HFF-Myc (cell line): ENCODE measurements at regions not wholly inside any gene's neighbourhood (a gene's known extent, or its start where the extent isn't known, plus 50 kb on each side); places are given as distances from the start of the nearest gene placed in this dataset.

Experiments
- DNase-seq: peaks from one replicate; pipeline ENCODE4 v3.0.0-alpha.2; 2011; ENCODE audit warnings: low read depth; ENCODE audit errors: extremely low read depth
- H3K4me3 ChIP-seq: replicated peaks from 2 replicates; pipeline ENCODE4 v1.5.1; 2011; ENCODE audit warnings: low read depth, mild to moderate bottlenecking, control low read depth, low read length
- TF ChIP-seq, protein P1 (sequence below): IDR thresholded peaks from 2 replicates; pipeline ENCODE4 v1.5.1; 2012; ENCODE audit warnings: mild to moderate bottlenecking, low read depth, low read length, control low read depth; ENCODE audit errors: missing control alignments

DNA sequence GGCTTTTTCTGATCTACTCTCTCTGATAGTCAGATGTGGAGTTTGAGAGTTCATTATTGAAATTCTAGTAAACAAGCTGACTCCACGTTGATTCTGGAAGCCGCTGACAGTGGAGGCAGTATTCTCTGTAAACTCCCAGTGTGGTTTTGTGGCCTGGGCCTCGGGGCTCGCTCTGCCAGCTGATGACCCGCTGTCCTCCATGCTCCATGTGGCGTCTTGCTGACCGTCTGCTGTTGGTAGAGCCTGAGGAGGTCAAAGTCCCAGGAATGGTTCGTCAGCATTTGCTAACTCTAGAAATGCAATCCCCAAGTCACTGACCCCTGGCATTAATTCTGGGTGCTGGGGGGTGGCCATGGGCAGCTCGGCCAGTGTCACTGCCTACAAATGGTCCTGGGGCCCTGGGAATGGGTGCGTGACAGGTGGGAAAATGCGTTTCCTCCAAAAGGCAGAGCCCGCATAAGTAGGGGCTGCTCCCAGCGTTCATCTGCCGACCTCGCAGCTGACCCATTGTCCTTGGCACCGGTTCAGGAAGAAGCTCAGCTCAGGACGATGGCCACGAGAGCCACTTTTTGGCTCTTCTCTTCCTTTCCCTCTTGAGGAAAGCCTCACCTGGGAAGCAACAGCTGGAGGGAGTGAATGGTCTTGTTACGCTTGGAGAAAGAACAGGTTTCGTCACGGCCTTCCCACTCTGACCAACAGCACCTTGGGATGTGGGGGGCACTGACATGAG, 55.1 kb downstream of the MRPL36 start:
- no peak overlapping the region for H3K4me3 ChIP-seq
- TF ChIP-seq, protein P1, sequence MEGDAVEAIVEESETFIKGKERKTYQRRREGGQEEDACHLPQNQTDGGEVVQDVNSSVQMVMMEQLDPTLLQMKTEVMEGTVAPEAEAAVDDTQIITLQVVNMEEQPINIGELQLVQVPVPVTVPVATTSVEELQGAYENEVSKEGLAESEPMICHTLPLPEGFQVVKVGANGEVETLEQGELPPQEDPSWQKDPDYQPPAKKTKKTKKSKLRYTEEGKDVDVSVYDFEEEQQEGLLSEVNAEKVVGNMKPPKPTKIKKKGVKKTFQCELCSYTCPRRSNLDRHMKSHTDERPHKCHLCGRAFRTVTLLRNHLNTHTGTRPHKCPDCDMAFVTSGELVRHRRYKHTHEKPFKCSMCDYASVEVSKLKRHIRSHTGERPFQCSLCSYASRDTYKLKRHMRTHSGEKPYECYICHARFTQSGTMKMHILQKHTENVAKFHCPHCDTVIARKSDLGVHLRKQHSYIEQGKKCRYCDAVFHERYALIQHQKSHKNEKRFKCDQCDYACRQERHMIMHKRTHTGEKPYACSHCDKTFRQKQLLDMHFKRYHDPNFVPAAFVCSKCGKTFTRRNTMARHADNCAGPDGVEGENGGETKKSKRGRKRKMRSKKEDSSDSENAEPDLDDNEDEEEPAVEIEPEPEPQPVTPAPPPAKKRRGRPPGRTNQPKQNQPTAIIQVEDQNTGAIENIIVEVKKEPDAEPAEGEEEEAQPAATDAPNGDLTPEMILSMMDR, result no peak
- DNase-seq, result no peak

DNA sequence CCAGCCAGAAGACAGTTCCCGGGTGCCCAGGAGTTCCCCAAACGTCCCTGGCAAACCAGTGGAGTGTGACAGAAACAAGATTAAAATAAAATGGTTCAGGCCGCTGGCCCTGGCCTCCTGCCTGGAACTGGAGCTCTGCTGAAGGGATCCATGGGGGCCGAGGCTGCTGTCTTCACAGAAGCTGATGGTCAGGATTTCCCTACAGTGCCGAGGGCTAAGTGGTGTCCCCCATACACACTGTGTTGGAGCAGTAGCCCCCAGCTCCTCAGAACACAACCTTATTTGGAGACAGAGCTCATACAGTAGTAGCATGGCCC, 55.9 kb downstream of the MRPL36 start:
- DNase-seq, result no peak
- no peak overlapping the region for H3K4me3 ChIP-seq
- TF ChIP-seq, protein P1, result no peak

DNA sequence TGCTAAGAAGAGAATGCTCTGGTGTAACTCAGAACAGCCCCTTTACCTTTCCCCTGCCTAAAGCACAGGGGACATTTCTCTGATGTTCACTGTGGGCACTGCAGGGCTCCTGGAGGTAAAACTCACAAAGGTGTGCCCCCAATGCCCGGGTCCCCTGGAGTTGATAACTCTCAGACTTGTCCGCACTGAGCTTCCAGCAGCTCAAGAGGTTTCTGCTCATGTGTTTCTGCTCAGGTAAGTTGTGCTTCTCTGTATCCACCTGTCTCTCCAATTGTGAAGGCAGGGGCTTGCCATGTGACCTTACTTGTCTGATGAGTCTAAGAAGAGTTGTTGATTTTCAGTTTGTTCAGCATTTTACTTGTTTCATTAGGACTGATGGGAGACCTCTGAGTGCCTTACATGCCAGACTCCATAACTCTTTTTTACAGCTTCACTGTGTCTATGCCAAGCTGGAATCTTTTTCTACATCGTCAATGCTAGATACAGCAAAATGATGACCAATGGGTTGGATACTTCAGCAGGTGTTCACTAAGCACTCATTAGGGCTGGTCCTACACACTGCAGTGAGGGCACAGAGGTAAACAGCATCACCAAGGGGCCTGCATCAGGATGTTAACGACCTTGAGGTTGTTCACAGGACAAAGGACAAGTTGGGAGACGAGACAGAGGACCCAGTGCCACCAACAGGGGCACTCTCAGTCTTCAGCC, 56.4 kb downstream of the MRPL36 start:
- H3K4me3 ChIP-seq, result no peak overlapping the region
- TF ChIP-seq, protein P1, result no peak
- no peak for DNase-seq

DNA sequence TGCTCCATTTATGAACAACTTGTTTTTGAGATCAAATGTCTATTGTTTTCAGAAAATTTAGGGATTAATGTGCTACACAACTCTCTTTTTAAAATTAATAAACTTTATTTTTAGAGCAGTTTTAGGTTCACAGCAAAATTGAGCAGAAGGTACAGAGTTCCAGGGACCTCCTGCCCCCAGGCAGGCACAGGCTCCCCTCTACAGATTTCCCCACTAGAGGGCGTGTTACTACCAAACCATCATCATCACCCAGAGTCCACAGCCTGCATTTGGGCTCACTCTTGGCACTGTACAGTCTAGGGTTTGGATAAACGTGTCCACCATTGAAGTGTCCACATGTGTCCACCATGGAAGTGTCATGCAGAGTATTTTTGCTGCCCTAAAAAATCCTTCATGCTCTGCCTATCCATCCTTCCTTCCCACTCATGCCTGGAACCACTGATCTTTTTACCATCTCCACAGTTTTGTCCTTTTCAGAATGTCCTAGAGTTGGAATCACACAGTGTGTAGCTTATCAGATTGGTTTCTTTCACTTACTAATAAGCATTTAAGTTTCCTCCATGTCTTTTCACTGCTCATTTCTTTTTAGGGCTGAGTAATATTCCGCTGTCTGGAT, 61.7 kb downstream of the MRPL36 start:
- no peak overlapping the region for H3K4me3 ChIP-seq
- peak; percentile 14 for DNase-seq
- TF ChIP-seq, protein P1, result peak; percentile 77

DNA sequence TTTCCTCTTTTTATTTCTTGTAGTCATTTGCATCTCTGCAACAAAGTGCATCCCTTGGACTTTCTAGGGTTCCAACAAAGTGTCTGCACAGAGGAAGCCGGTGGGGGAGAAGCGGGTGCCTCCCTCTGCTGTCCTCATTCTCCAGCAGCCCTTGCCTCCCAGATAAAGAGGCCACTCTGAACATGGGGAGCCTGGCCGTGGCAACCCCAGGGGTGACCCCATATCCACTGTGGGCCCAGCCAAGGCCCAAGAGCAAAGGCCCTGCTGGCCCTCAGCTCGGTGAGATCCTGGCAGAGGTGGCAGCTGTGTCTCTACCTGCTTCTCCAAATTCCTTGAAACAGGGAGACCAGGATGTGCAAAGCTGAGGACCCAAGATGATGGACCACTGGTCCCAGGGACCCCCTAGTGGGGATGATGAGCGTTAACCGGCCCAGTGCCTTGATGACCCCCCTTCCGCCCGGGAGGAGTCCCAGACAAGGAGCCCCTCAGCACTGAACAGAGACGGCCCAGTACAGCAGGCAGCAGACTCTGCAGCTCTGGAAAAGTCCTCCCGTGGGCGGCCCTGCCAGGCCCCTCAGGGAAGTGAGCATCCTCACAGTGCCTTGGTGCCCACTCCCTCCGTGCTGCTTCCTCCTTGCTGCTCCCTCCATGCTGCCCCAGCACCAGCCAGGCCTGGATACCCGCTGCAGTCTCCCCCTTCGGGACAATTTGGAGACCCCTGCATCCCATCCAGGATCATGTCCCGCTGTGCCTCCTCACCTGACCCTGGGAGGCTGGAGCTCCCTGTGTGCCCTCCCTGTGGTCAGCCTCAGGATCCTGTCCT, 62.5 kb downstream of the MRPL36 start:
- DNase-seq, result no peak
- H3K4me3 ChIP-seq, result no peak overlapping the region
- TF ChIP-seq, protein P1, result no peak

DNA sequence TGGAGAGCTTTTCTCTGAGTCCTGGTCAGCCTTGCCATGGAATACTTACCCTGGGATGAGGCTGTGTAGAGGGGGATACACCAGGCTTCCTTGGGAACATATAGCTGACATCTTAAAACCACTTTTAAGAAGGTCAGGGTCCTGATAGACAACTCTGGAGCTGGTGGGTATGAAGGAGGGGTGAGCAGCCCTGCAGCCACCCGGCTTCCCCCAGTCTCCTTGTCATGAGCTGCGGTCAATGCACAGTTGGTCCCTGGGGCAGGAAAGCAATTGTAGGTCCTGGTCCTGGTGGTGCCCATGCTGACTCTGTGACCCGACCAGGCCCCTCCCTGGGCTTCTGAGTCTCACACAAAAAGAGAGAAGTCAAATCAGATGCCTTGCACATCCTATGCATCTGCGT, 63.6 kb downstream of the MRPL36 start:
- TF ChIP-seq, protein P1, result no peak
- no peak overlapping the region for H3K4me3 ChIP-seq
- DNase-seq, result no peak
